Fibroblast of the aortic adventitia (primary cell): ENCODE measurements at regions not wholly inside any gene's neighbourhood (a gene's known extent, or its start where the extent isn't known, plus 50 kb on each side); places are given as distances from the start of the nearest gene placed in this dataset.

Source experiments
- DNase-seq: peaks from one replicate; pipeline ENCODE4 v3.0.0-alpha.2; 2010; ENCODE audit warnings: low read depth
- H3K4me3 ChIP-seq: 2 replicates; pipeline ENCODE4 v1.5.1; 2011; ENCODE audit warnings: low read depth, mild to moderate bottlenecking, control low read depth, low read length, moderate library complexity
- CTCF ChIP-seq: IDR thresholded peaks from 2 replicates; pipeline ENCODE4 v1.5.1; 2011; ENCODE audit warnings: mild to moderate bottlenecking, low read length, control low read depth, inconsistent platforms; ENCODE audit not compliant: insufficient read depth

- DNase-seq, result no peak
- TF ChIP-seq CTCF, result no peak
- H3K4me3 ChIP-seq, result no peak overlapping the region
Observed at GRCh38 chr7:131252976-131253375, 74.7 kb upstream of the MKLN1 start.

- no peak for DNase-seq
- no peak for TF ChIP-seq CTCF
- no peak overlapping the region for H3K4me3 ChIP-seq
Observed at GRCh38 chr7:131254211-131254610, 73.5 kb upstream of the MKLN1 start.

GRCh38 chr7:131255242-131255641 lies 72.4 kb upstream of the MKLN1 start:
- no peak overlapping the region for H3K4me3 ChIP-seq
- no peak for DNase-seq
- no peak for TF ChIP-seq CTCF

GRCh38 chr7:131261476-131261994 lies 66.1 kb upstream of the MKLN1 start:
- TF ChIP-seq CTCF, result no peak
- no peak overlapping the region for H3K4me3 ChIP-seq
- no peak for DNase-seq

- DNase-seq, result no peak
Observed at GRCh38 chr7:131265227-131265626, 62.4 kb upstream of the MKLN1 start.

GRCh38 chr7:131267631-131268030 lies 60.0 kb upstream of the MKLN1 start:
- DNase-seq, result no peak
- TF ChIP-seq CTCF, result no peak
- H3K4me3 ChIP-seq, result no peak overlapping the region

More at GRCh38 chr7:131265227-131265626, 62.4 kb upstream of the MKLN1 start:
- TF ChIP-seq CTCF, result no peak
- no peak overlapping the region for H3K4me3 ChIP-seq

GRCh38 chr7:131268906-131269305 lies 58.8 kb upstream of the MKLN1 start:
- TF ChIP-seq CTCF, result no peak
- no peak overlapping the region for H3K4me3 ChIP-seq
- DNase-seq, result no peak
